IMR-90 (cell line): ENCODE measurements at regions not wholly inside any gene's neighbourhood (a gene's known extent, or its start where the extent isn't known, plus 50 kb on each side); places are given as distances from the start of the nearest gene placed in this dataset.

Experiments used
- CEBPB ChIP-seq: IDR thresholded peaks from 2 replicates; pipeline ENCODE4 v1.6.1; 2012; ENCODE audit warnings: low read depth, low read length, improper control_type of control experiment
- CHD1 ChIP-seq: IDR thresholded peaks from 2 replicates; pipeline ENCODE4 v1.6.1; 2012; ENCODE audit warnings: low read depth, low read length, improper control_type of control experiment
- CTCF ChIP-seq: conservative IDR thresholded peaks from 2 replicates; pipeline ENCODE4 v1.5.1; 2012; ENCODE audit warnings: mild to moderate bottlenecking, low read depth, low read length, improper control_type of control experiment
- FOS ChIP-seq: fragments of 150-350 bp; IDR thresholded peaks from 2 replicates; pipeline ENCODE4 v1.6.1; 2016; ENCODE audit warnings: low read depth, low read length
- MAFK ChIP-seq: IDR thresholded peaks from 2 replicates; pipeline ENCODE4 v1.6.1; 2012; ENCODE audit warnings: low read depth, low read length, improper control_type of control experiment
- MAZ ChIP-seq: IDR thresholded peaks from 2 replicates; pipeline ENCODE4 v1.6.1; 2012; ENCODE audit warnings: low read depth, mild to moderate bottlenecking, low read length, improper control_type of control experiment, moderate library complexity, borderline replicate concordance
- MXI1 ChIP-seq: IDR thresholded peaks from 2 replicates; pipeline ENCODE4 v1.6.1; 2012; ENCODE audit warnings: low read depth, mild to moderate bottlenecking, low read length, moderate library complexity, borderline replicate concordance
- POLR2A ChIP-seq: IDR thresholded peaks from 2 replicates; pipeline ENCODE4 v1.6.1; 2012; ENCODE audit warnings: mild to moderate bottlenecking, low read depth, low read length
- RAD21 ChIP-seq: IDR thresholded peaks from 2 replicates; pipeline ENCODE4 v1.6.1; 2012; ENCODE audit warnings: low read length, improper control_type of control experiment
- RCOR1 ChIP-seq: IDR thresholded peaks from 2 replicates; pipeline ENCODE4 v1.6.1; 2012; ENCODE audit warnings: mild to moderate bottlenecking, low read length, improper control_type of control experiment; ENCODE audit not compliant: insufficient replicate concordance
- RFX5 ChIP-seq: IDR thresholded peaks from 2 replicates; pipeline ENCODE4 v1.8.0; 2012; ENCODE audit warnings: low read depth, mild to moderate bottlenecking, low read length, moderate library complexity
- TF ChIP-seq, protein P1 (sequence below): fragments of 150-350 bp; IDR thresholded peaks from 2 replicates; pipeline ENCODE4 v1.6.1; 2016; ENCODE audit warnings: low read depth, mild to moderate bottlenecking, low read length, moderate library complexity, borderline replicate concordance
- TF ChIP-seq, protein P2 (sequence below): fragments of 150-350 bp; IDR thresholded peaks from 2 replicates; pipeline ENCODE4 v1.6.1; 2017; ENCODE audit warnings: mild to moderate bottlenecking, antibody characterized with exemption, low read length, low read depth

- no peak for TF ChIP-seq CEBPB
- no peak for TF ChIP-seq CTCF
- TF ChIP-seq RAD21: no peak
- no peak for TF ChIP-seq POLR2A
- TF ChIP-seq, protein P1, sequence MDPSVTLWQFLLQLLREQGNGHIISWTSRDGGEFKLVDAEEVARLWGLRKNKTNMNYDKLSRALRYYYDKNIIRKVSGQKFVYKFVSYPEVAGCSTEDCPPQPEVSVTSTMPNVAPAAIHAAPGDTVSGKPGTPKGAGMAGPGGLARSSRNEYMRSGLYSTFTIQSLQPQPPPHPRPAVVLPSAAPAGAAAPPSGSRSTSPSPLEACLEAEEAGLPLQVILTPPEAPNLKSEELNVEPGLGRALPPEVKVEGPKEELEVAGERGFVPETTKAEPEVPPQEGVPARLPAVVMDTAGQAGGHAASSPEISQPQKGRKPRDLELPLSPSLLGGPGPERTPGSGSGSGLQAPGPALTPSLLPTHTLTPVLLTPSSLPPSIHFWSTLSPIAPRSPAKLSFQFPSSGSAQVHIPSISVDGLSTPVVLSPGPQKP: no peak
- TF ChIP-seq RFX5: no peak
- TF ChIP-seq MXI1: no peak
- TF ChIP-seq MAZ: no peak
- TF ChIP-seq, protein P2, sequence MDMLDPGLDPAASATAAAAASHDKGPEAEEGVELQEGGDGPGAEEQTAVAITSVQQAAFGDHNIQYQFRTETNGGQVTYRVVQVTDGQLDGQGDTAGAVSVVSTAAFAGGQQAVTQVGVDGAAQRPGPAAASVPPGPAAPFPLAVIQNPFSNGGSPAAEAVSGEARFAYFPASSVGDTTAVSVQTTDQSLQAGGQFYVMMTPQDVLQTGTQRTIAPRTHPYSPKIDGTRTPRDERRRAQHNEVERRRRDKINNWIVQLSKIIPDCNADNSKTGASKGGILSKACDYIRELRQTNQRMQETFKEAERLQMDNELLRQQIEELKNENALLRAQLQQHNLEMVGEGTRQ: no peak
- no peak for TF ChIP-seq RCOR1
- no peak for TF ChIP-seq FOS
- no peak for TF ChIP-seq CHD1
- TF ChIP-seq MAFK: peak; percentile 72
Measured at GRCh38 chr1:195153107-195153506, 1455.1 kb downstream of the KCNT2 start.
